ENCODE measurements at regions not wholly inside any gene's neighbourhood (a gene's known extent, or its start where the extent isn't known, plus 50 kb on each side); places are given as distances from the start of the nearest gene placed in this dataset.

- TF ChIP-seq CTCF (IDR thresholded peaks at IDR 0.05; ENCODE audit: low read depth, low read length): no peak
- no peak overlapping the region for H3K4me3 ChIP-seq (replicated peaks in 1 of 2; ENCODE audit: low read depth in 2 of 2, low read length in 2 of 2)
- DNase-seq (ENCODE audit: low read depth in 2 of 2): peak; percentile 50 to 69
Measured at GRCh38 chr6:19368511-19368910, 468.7 kb upstream of the ID4 start.

- no peak for TF ChIP-seq CTCF (IDR thresholded peaks at IDR 0.05; ENCODE audit: low read depth, low read length)
- DNase-seq (ENCODE audit: low read depth in 2 of 2): no peak
- no peak overlapping the region for H3K4me3 ChIP-seq (replicated peaks in 1 of 2; ENCODE audit: low read depth in 2 of 2, low read length in 2 of 2)
Measured at GRCh38 chr6:19369785-19370184, 467.4 kb upstream of the ID4 start.

- no peak overlapping the region for H3K4me3 ChIP-seq (replicated peaks in 1 of 2; ENCODE audit: low read depth in 2 of 2, low read length in 2 of 2)
- no peak for TF ChIP-seq CTCF (IDR thresholded peaks at IDR 0.05; ENCODE audit: low read depth, low read length)
- no peak for DNase-seq (ENCODE audit: low read depth in 2 of 2)
Measured at GRCh38 chr6:19370831-19371230, 466.3 kb upstream of the ID4 start.

- no peak for DNase-seq (ENCODE audit: low read depth in 2 of 2)
- no peak overlapping the region for H3K4me3 ChIP-seq (replicated peaks in 1 of 2; ENCODE audit: low read depth in 2 of 2, low read length in 2 of 2)
- no peak for TF ChIP-seq CTCF (IDR thresholded peaks at IDR 0.05; ENCODE audit: low read depth, low read length)
Measured at GRCh38 chr6:19375613-19376012, 461.6 kb upstream of the ID4 start.

GRCh38 chr6:19377722-19378121 lies 459.4 kb upstream of the ID4 start:
- no peak for TF ChIP-seq CTCF (IDR thresholded peaks at IDR 0.05; ENCODE audit: low read depth, low read length)
- no peak overlapping the region for H3K4me3 ChIP-seq (replicated peaks in 1 of 2; ENCODE audit: low read depth in 2 of 2, low read length in 2 of 2)
- DNase-seq (ENCODE audit: low read depth in 2 of 2): no peak

- TF ChIP-seq CTCF (IDR thresholded peaks at IDR 0.05; ENCODE audit: low read depth, low read length): no peak
- DNase-seq (ENCODE audit: low read depth in 2 of 2): peak; percentile 38 to 78
- H3K4me3 ChIP-seq (replicated peaks in 1 of 2; ENCODE audit: low read depth in 2 of 2, low read length in 2 of 2): no peak overlapping the region
Measured at GRCh38 chr6:19380293-19380692, 456.9 kb upstream of the ID4 start.

- TF ChIP-seq CTCF (IDR thresholded peaks at IDR 0.05; ENCODE audit: low read depth, low read length): no peak
- DNase-seq (ENCODE audit: low read depth in 2 of 2): no peak
- H3K4me3 ChIP-seq (replicated peaks in 1 of 2; ENCODE audit: low read depth in 2 of 2, low read length in 2 of 2): no peak overlapping the region
Measured at GRCh38 chr6:19382676-19383075, 454.5 kb upstream of the ID4 start.

Measured in cardiac fibroblast (primary cell).